Heart left ventricle (tissue), 13 donors: ENCODE measurements at regions not wholly inside any gene's neighbourhood (a gene's known extent, or its start where the extent isn't known, plus 50 kb on each side); places are given as distances from the start of the nearest gene placed in this dataset.

Experiments used
- POLR2A ChIP-seq, 2 donors: fragments of 450-650 bp; IDR thresholded peaks; one replicate each; pipeline ENCODE4 v1.6.1; 2017; ENCODE audit warnings: antibody characterized with exemption in 2 of 2, mild to moderate bottlenecking in 2 of 2, moderate library complexity in 2 of 2
- TF ChIP-seq, protein P1 (sequence below), 12 donors: fragments of 200-600 bp; sonication (generic) in 4 of 12; IDR thresholded peaks; one replicate each; pipeline versions ENCODE4 v1.5.0 to v1.8.0; 2018 to 2022; ENCODE audit warnings: antibody characterized with exemption in 12 of 12, mild to moderate bottlenecking in 5 of 12
- donor health status: ischemic (EF 13 %, LVEDD 7.1; RV severe dilation, severe dysfunction).
- donor health status: DM: no; HTN: yes; CAD: no.
- donor health status: DM: no; HTN: no; CAD: no.
- donor health status: ischemic (EF 25% LVEDD 6.9; RV normal size, moderate dysfunction).
- donor health status: ischemic (EF 25% LVEDD 5.7; RV mildly dilated, moderate dysfunction).
- donor health status: ischemic (EF 35%, LVEDD 5.7; RV mildly dilated, moderate dysfunction).
- donor health status: nonischemic (EF 11% LVEDD 7.7; RV severe dilation, severe dysfunction).
- donor health status: DM: yes; HTN: yes; CAD: no.
- donor health status: PGD.
- donor health status: ischemic (EF 29% LVEDD 5.4; RV normal size, mild dysfunction).
- donor health status: nonischemic (EF 23%, LVEDD 6.1; RV moderate dilation, normal function).

DNA sequence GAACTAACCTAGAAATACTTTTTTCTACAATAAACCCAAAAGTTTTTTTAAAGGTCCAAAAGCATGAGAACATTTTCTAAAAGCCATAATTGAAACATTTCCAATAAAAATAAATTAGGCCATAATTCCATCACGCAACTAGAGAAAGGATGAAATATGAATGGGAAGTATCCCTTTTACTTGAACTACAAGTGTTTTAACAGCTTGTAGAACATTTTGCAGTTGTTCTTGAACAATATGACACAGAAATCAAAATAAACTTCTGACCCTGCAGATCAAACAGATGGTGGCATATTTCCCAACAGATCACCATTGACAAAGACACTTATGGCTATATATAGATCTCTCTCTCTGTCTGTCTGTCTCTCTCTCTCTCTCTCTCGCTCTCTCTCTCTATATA, 624.4 kb downstream of the PSAT1 start:
- TF ChIP-seq, protein P1, sequence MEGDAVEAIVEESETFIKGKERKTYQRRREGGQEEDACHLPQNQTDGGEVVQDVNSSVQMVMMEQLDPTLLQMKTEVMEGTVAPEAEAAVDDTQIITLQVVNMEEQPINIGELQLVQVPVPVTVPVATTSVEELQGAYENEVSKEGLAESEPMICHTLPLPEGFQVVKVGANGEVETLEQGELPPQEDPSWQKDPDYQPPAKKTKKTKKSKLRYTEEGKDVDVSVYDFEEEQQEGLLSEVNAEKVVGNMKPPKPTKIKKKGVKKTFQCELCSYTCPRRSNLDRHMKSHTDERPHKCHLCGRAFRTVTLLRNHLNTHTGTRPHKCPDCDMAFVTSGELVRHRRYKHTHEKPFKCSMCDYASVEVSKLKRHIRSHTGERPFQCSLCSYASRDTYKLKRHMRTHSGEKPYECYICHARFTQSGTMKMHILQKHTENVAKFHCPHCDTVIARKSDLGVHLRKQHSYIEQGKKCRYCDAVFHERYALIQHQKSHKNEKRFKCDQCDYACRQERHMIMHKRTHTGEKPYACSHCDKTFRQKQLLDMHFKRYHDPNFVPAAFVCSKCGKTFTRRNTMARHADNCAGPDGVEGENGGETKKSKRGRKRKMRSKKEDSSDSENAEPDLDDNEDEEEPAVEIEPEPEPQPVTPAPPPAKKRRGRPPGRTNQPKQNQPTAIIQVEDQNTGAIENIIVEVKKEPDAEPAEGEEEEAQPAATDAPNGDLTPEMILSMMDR (IDR thresholded peaks at IDR 0.05) = no peak
- no peak for TF ChIP-seq POLR2A (IDR thresholded peaks at IDR 0.05)
